HCT116 (cell line): ENCODE measurements at regions not wholly inside any gene's neighbourhood (a gene's known extent, or its start where the extent isn't known, plus 50 kb on each side); places are given as distances from the start of the nearest gene placed in this dataset.

Experiments used
- ATAC-seq: fragments of 200-7000 bp; cut with Tn5 transposase; 2 replicates; pipeline ENCODE4 v1.9.1; 2020; ENCODE audit warnings: mild to moderate bottlenecking, moderate library complexity
- BruUV-seq: library from RNA; stranded (reverse); fragments of 400-500 nt; replicated peaks from 2 replicates; lab custom pipeline; 2021; lab: Mats Ljungman, UMichigan
- CTCF ChIA-PET: fragments of 300-600 bp; sonication (Branson Sonifier 250); formaldehyde crosslinking; loops from one replicate; lab custom pipeline; 2021; ENCODE audit warnings: antibody characterized with exemption; lab: Charles Lee
- POLR2A ChIA-PET: fragments of 300-600, 350-600 bp; sonication (Branson Sonifier 250); formaldehyde crosslinking; loops from one replicate; lab custom pipeline; 2021; ENCODE audit warnings: antibody characterized with exemption; lab: Charles Lee
- RAD21 ChIA-PET, 2 experiments: fragments of 300-600 bp; sonication (Branson Sonifier 250); formaldehyde crosslinking; loops; one replicate each; lab custom pipeline; 2023; ENCODE audit warnings: low total read pairs in 2 of 2; ENCODE audit not compliant: uncharacterized antibody in 2 of 2, unreplicated experiment in 2 of 2, low non-redundant PET in 1 of 2; lab: Charles Lee
- DNase-seq: peaks from one replicate; pipeline ENCODE4 v3.0.0-alpha.2; 2010; ENCODE audit warnings: low read depth, low spot score
- H2AFZ ChIP-seq: fragments of 200-600 bp; shearing (Covaris generic), sonication (generic); 2 replicates; pipeline ENCODE4 v1.6.1; 2017; ENCODE audit warnings: low read depth, mixed run types, mixed read lengths, antibody characterized with exemption, low read length; ENCODE audit not compliant: poor library complexity, severe bottlenecking
- H3K27ac ChIP-seq: 2 replicates; pipeline ENCODE4 v1.5.1; 2012; ENCODE audit warnings: low read depth, low read length
- H3K27me3 ChIP-seq: fragments of 200-600 bp; sonication (generic); 2 replicates; pipeline ENCODE4 v1.6.1; 2016; ENCODE audit warnings: mixed run types, low read length, mixed read lengths; ENCODE audit not compliant: insufficient read depth
- H3K36me3 ChIP-seq, 2 experiments: fragments of 200-500 bp in 1 of 2; fragments of 200-600 bp in 1 of 2; sonication (Bioruptor generic) in 1 of 2; sonication (generic) in 1 of 2; 2 replicates each; pipeline versions ENCODE4 v1.5.1 to v1.6.1; 2014 to 2016; ENCODE audit warnings: low read length in 2 of 2, inconsistent platforms in 1 of 2, mixed read lengths in 1 of 2, mixed run types in 1 of 2; ENCODE audit not compliant: insufficient read depth in 2 of 2, control insufficient read depth in 1 of 2
- H3K4me1 ChIP-seq, 2 experiments: fragments of 200-600 bp in 1 of 2; sonication (generic) in 1 of 2; 2 replicates each; pipeline versions ENCODE4 v1.5.1 to v1.6.1; 2012 to 2017; ENCODE audit warnings: low read length in 2 of 2, inconsistent platforms in 1 of 2, mild to moderate bottlenecking in 1 of 2, mixed read lengths in 1 of 2, mixed run types in 1 of 2, moderate library complexity in 1 of 2; ENCODE audit not compliant: insufficient read depth in 2 of 2, control insufficient read depth in 1 of 2
- H3K4me2 ChIP-seq: fragments of 200-600 bp; sonication (generic); 2 replicates; pipeline ENCODE4 v1.6.1; 2017; ENCODE audit warnings: mixed run types, low read length, mixed read lengths
- H3K4me3 ChIP-seq, 2 experiments: fragments of 200-600 bp in 1 of 2; sonication (generic) in 1 of 2; replicated peaks in 1 of 2; 2 replicates each; pipeline ENCODE4 v1.5.1; 2011 to 2016; ENCODE audit warnings: low read length in 2 of 2, control low read depth in 1 of 2, low read depth in 1 of 2, mild to moderate bottlenecking in 1 of 2, mixed read lengths in 1 of 2, mixed run types in 1 of 2
- H3K79me2 ChIP-seq: fragments of 200-600 bp; sonication (generic); 2 replicates; pipeline ENCODE4 v1.6.1; 2017; ENCODE audit warnings: mild to moderate bottlenecking, mixed run types, low read length, moderate library complexity, mixed read lengths; ENCODE audit not compliant: insufficient read depth
- H3K9ac ChIP-seq: fragments of 200-600 bp; sonication (generic); 2 replicates; pipeline ENCODE4 v1.6.1; 2016; ENCODE audit warnings: low read length, mixed read lengths
- H3K9me2 ChIP-seq: fragments of 200-600 bp; sonication (generic), shearing (Covaris generic); 2 replicates; pipeline ENCODE4 v1.6.1; 2017; ENCODE audit warnings: mixed run types, mild to moderate bottlenecking, moderate library complexity; ENCODE audit not compliant: insufficient read depth
- H3K9me3 ChIP-seq, 2 experiments: fragments of 200-500 bp in 1 of 2; fragments of 200-600 bp in 1 of 2; sonication (Bioruptor generic) in 1 of 2; sonication (generic) in 1 of 2; 2 replicates each; pipeline ENCODE4 v1.6.1; 2014 to 2017; ENCODE audit warnings: low read length in 2 of 2, mixed read lengths in 2 of 2, inconsistent platforms in 1 of 2, low read depth in 1 of 2, mild to moderate bottlenecking in 1 of 2, mixed run types in 1 of 2, moderate library complexity in 1 of 2; ENCODE audit not compliant: control insufficient read depth in 1 of 2, insufficient read depth in 1 of 2
- H4K20me1 ChIP-seq: fragments of 200-600 bp; sonication (generic), shearing (Covaris generic); 2 replicates; pipeline ENCODE4 v1.6.1; 2017; ENCODE audit warnings: mixed run types, mild to moderate bottlenecking, moderate library complexity; ENCODE audit not compliant: insufficient read depth
- CBX3 ChIP-seq: IDR thresholded peaks from 2 replicates; pipeline ENCODE4 v1.6.1; 2012; ENCODE audit warnings: low read depth
- CEBPB ChIP-seq: IDR thresholded peaks from 2 replicates; pipeline ENCODE4 v1.6.1; 2012; ENCODE audit warnings: low read depth
- EGR1 ChIP-seq: IDR thresholded peaks from 2 replicates; pipeline ENCODE4 v1.6.1; 2012; ENCODE audit warnings: low read depth
- ELF1 ChIP-seq: IDR thresholded peaks from 2 replicates; pipeline ENCODE4 v1.6.1; 2012; ENCODE audit warnings: low read depth, borderline replicate concordance
- EZH2 ChIP-seq: fragments of 200-600 bp; sonication (generic); IDR thresholded peaks from 2 replicates; pipeline ENCODE4 v1.6.1; 2017; ENCODE audit warnings: antibody characterized with exemption, mixed run types
- EZH2phosphoT487 ChIP-seq: fragments of 200-600 bp; IDR thresholded peaks from 2 replicates; pipeline ENCODE4 v1.6.1; 2018; ENCODE audit warnings: antibody characterized with exemption, borderline replicate concordance
- FOSL1 ChIP-seq: IDR thresholded peaks from 2 replicates; pipeline ENCODE4 v1.6.1; 2012; ENCODE audit warnings: low read depth
- JUND ChIP-seq: IDR thresholded peaks from 2 replicates; pipeline ENCODE4 v1.6.1; 2012
- POLR2A ChIP-seq: IDR thresholded peaks from 2 replicates; pipeline ENCODE4 v1.7.0; 2011; ENCODE audit warnings: borderline replicate concordance; ENCODE audit not compliant: insufficient read depth, insufficient read length; ENCODE audit errors: extremely low read depth
- POLR2AphosphoS5 ChIP-seq: IDR thresholded peaks from 2 replicates; pipeline ENCODE4 v1.6.1; 2011; ENCODE audit warnings: mild to moderate bottlenecking, low read depth, low read length, moderate library complexity
- RAD21 ChIP-seq: IDR thresholded peaks from 2 replicates; pipeline ENCODE4 v1.6.1; 2012; ENCODE audit warnings: low read depth, mild to moderate bottlenecking
- SP1 ChIP-seq: IDR thresholded peaks from 2 replicates; pipeline ENCODE4 v1.6.1; 2012; ENCODE audit warnings: low read depth
- SRF ChIP-seq: IDR thresholded peaks from 2 replicates; pipeline ENCODE4 v1.6.1; 2012; ENCODE audit warnings: low read depth
- TCF7L2 ChIP-seq: IDR thresholded peaks from 2 replicates; pipeline ENCODE4 v1.7.0; 2011; ENCODE audit warnings: borderline replicate concordance, inconsistent platforms; ENCODE audit not compliant: insufficient read depth, insufficient read length; ENCODE audit errors: extremely low read depth
- ZFX ChIP-seq: fragments of 450-650 bp; IDR thresholded peaks from 2 replicates; pipeline ENCODE4 v1.6.1; 2017
- ZNF274 ChIP-seq: fragments of 200-500 bp; sonication (Bioruptor generic); IDR thresholded peaks from 2 replicates; pipeline ENCODE4 v1.6.1; 2014; ENCODE audit warnings: mild to moderate bottlenecking, low read depth, low read length, inconsistent platforms
- intact Hi-C: fragments of 100-400 bp; cut with micrococcal nuclease; formaldehyde crosslinking; loops from 2 replicates; pipeline ENCODE4 v1.10.0; 2022
- TF ChIP-seq, protein P1 (sequence below): IDR thresholded peaks from 2 replicates; pipeline ENCODE4 v1.6.1; 2012
- TF ChIP-seq, protein P2 (sequence below), 3 experiments: fragments of 200-600 bp in 1 of 3; sonication (generic) in 1 of 3; IDR thresholded peaks in 2 of 3; conservative IDR thresholded peaks in 1 of 3; 2 replicates each; pipeline ENCODE4 v1.5.1; 2012 to 2017; ENCODE audit warnings: low read depth in 2 of 3, low read length in 2 of 3, antibody characterized with exemption in 1 of 3, borderline replicate concordance in 1 of 3, control low read depth in 1 of 3, mild to moderate bottlenecking in 1 of 3, mixed read lengths in 1 of 3, mixed run types in 1 of 3, moderate library complexity in 1 of 3; ENCODE audit not compliant: insufficient read depth in 1 of 3
- TF ChIP-seq, protein P3 (sequence below): IDR thresholded peaks from 2 replicates; pipeline ENCODE4 v1.6.1; 2012
- TF ChIP-seq, protein P4 (sequence below): IDR thresholded peaks from 2 replicates; pipeline ENCODE4 v1.6.1; 2011; ENCODE audit warnings: mild to moderate bottlenecking, low read length, moderate library complexity; ENCODE audit not compliant: insufficient replicate concordance; ENCODE audit errors: extremely low read depth

DNA sequence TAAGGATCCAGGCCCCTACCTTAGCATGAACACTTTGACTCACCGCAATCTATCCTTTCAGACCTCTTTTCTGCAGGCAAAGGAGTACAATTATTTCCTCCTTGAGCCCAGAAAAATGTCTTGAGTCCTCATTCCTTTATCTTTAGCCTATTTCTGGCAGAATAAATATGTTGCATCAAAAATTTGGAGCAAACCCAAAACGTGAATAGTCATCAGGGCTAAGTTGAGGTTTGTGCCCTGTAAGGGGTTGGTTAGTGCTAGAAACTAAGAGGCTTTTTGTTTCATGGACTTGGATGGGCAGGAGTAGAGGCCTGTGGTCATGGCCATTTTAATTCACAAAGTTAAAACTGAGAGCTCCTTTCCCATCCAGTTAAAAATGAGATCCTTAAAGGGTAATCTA, 460.3 kb downstream of the GBA3 start:
- H3K4me3 ChIP-seq = no peak overlapping the region
- TF ChIP-seq CEBPB (no peak), SRF (no peak), FOSL1 (no peak), POLR2AphosphoS5 (no peak), ELF1 (no peak), EGR1 (no peak), JUND (no peak), ZFX (no peak), EZH2 (no peak), SP1 (no peak), ZNF274 (no peak), POLR2A (no peak)
- TF ChIP-seq, protein P1, sequence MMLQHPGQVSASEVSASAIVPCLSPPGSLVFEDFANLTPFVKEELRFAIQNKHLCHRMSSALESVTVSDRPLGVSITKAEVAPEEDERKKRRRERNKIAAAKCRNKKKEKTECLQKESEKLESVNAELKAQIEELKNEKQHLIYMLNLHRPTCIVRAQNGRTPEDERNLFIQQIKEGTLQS = no peak
- TF ChIP-seq, all 23 proteins: peak for 0
- no peak overlapping the region for H3K27ac ChIP-seq
- no peaks in the 10 kb centered on the region for H3K9me2 ChIP-seq
- no peak overlapping the region for H3K9ac ChIP-seq
- POLR2A ChIA-PET = no interaction called here
- no peak overlapping the region for H2AFZ ChIP-seq
- H3K9me3 ChIP-seq = peaks cover 0 to 12% of the 10 kb centered on the region in 2 experiments; a peak in 2 of 4 replicates
- H3K4me1 ChIP-seq = no peaks in the 10 kb centered on the region
- no peaks in the 10 kb centered on the region for H3K36me3 ChIP-seq
- intact Hi-C loops = no loop called here
- CTCF ChIA-PET = no interaction called here
- BruUV-seq = no TSS peak
- no peaks in the 10 kb centered on the region for H3K27me3 ChIP-seq
- no peak overlapping the region for H3K4me2 ChIP-seq
- ATAC-seq (no peak), DNase-seq (no peak)
- H3K79me2 ChIP-seq = no peaks in the 10 kb centered on the region
- H4K20me1 ChIP-seq = no peaks in the 10 kb centered on the region
- RAD21 ChIA-PET = no interaction called here

DNA sequence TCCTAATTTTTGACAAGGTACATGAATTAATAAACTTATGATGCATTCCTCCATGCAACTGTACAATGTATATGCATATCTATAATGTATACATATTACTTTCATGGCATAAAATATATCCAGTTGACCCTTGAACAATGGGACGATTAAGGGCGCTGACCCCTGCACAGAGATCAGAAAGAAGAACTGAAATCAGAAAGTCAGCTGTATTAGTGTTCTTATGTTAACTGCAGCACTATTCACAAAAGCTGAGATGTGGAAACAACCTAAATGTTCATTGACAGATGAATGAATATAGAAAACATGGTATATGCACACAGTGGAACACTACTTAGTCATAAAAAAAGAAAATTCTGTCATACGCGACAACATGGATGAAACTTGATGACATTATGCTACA, 457.1 kb downstream of the GBA3 start:
- H3K4me1 ChIP-seq = no peaks in the 10 kb centered on the region
- H3K9me3 ChIP-seq = peaks cover 14 to 17% of the 10 kb centered on the region in 2 experiments; a peak in 2 of 4 replicates
- H3K4me2 ChIP-seq = no peak overlapping the region
- CTCF ChIA-PET = no interaction called here
- H3K4me3 ChIP-seq = no peak overlapping the region
- H3K27me3 ChIP-seq = no peaks in the 10 kb centered on the region
- no peaks in the 10 kb centered on the region for H3K9me2 ChIP-seq
- DNase-seq (no peak), ATAC-seq (no peak)
- intact Hi-C loops = no loop called here
- no peak overlapping the region for H3K27ac ChIP-seq
- RAD21 ChIA-PET = no interaction called here
- no peaks in the 10 kb centered on the region for H3K36me3 ChIP-seq
- H3K79me2 ChIP-seq = no peaks in the 10 kb centered on the region
- no peaks in the 10 kb centered on the region for H4K20me1 ChIP-seq
- BruUV-seq = no TSS peak
- POLR2A ChIA-PET = no interaction called here
- H2AFZ ChIP-seq = no peak overlapping the region
- H3K9ac ChIP-seq = no peak overlapping the region
- TF ChIP-seq TCF7L2 (no peak), FOSL1 (no peak), RAD21 (no peak), EZH2phosphoT487 (no peak), CBX3 (no peak)
- TF ChIP-seq, protein P2, sequence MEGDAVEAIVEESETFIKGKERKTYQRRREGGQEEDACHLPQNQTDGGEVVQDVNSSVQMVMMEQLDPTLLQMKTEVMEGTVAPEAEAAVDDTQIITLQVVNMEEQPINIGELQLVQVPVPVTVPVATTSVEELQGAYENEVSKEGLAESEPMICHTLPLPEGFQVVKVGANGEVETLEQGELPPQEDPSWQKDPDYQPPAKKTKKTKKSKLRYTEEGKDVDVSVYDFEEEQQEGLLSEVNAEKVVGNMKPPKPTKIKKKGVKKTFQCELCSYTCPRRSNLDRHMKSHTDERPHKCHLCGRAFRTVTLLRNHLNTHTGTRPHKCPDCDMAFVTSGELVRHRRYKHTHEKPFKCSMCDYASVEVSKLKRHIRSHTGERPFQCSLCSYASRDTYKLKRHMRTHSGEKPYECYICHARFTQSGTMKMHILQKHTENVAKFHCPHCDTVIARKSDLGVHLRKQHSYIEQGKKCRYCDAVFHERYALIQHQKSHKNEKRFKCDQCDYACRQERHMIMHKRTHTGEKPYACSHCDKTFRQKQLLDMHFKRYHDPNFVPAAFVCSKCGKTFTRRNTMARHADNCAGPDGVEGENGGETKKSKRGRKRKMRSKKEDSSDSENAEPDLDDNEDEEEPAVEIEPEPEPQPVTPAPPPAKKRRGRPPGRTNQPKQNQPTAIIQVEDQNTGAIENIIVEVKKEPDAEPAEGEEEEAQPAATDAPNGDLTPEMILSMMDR (IDR thresholded peaks at IDR 0.05 in 2 of 3, conservative IDR thresholded peaks at IDR 0.05 in 1 of 3; ENCODE audit: borderline replicate concordance in 1 of 3, insufficient read depth in 1 of 3, low read depth in 2 of 3, low read length in 2 of 3) = no peak
- TF ChIP-seq, protein P3, sequence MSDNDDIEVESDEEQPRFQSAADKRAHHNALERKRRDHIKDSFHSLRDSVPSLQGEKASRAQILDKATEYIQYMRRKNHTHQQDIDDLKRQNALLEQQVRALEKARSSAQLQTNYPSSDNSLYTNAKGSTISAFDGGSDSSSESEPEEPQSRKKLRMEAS = no peak
- TF ChIP-seq, protein P4, sequence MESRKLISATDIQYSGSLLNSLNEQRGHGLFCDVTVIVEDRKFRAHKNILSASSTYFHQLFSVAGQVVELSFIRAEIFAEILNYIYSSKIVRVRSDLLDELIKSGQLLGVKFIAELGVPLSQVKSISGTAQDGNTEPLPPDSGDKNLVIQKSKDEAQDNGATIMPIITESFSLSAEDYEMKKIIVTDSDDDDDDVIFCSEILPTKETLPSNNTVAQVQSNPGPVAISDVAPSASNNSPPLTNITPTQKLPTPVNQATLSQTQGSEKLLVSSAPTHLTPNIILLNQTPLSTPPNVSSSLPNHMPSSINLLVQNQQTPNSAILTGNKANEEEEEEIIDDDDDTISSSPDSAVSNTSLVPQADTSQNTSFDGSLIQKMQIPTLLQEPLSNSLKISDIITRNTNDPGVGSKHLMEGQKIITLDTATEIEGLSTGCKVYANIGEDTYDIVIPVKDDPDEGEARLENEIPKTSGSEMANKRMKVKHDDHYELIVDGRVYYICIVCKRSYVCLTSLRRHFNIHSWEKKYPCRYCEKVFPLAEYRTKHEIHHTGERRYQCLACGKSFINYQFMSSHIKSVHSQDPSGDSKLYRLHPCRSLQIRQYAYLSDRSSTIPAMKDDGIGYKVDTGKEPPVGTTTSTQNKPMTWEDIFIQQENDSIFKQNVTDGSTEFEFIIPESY = no peak
